ENCODE measurements at regions not wholly inside any gene's neighbourhood (a gene's known extent, or its start where the extent isn't known, plus 50 kb on each side); places are given as distances from the start of the nearest gene placed in this dataset.

GRCh38 chr13:27861165-27861564, 58.6 kb upstream of the PDX1 start:
- Histone ChIP-seq H3K27me3 (ENCODE audit: control insufficient read depth in 3 of 3, insufficient read depth in 3 of 3, low read length in 3 of 3) (peaks cover 16 to 48% (median 28%) of the 10 kb centered on the region in 3 donors), H3K27ac (ENCODE audit: low read depth, low read length) (no peak overlapping the region), H3K9ac (ENCODE audit: low read depth in 1 of 3, low read length in 3 of 3) (no peak overlapping the region), H3K9me3 (ENCODE audit: control insufficient read depth in 3 of 3, low read length in 3 of 3) (no peaks in the 10 kb centered on the region), H3K36me3 (ENCODE audit: control insufficient read depth in 3 of 3, insufficient read depth in 3 of 3, low read length in 3 of 3) (no peaks in the 10 kb centered on the region), H3K4me3 (ENCODE audit: low read length in 3 of 3) (no peak overlapping the region), H3K4me1 (ENCODE audit: control insufficient read depth in 3 of 3, insufficient read depth in 3 of 3, low read length in 3 of 3) (no peaks in the 10 kb centered on the region)

GRCh38 chr13:27868641-27869435, 51.0 kb upstream of the PDX1 start:
- Histone ChIP-seq H3K9ac (ENCODE audit: low read depth in 1 of 3, low read length in 3 of 3) (no peak overlapping the region), H3K27ac (ENCODE audit: low read depth, low read length) (no peak overlapping the region), H3K36me3 (ENCODE audit: control insufficient read depth in 3 of 3, insufficient read depth in 3 of 3, low read length in 3 of 3) (no peaks in the 10 kb centered on the region), H3K9me3 (ENCODE audit: control insufficient read depth in 3 of 3, low read length in 3 of 3) (no peaks in the 10 kb centered on the region), H3K4me3 (ENCODE audit: low read length in 3 of 3) (no peak overlapping the region), H3K27me3 (ENCODE audit: control insufficient read depth in 3 of 3, insufficient read depth in 3 of 3, low read length in 3 of 3) (peaks cover 0 to 10% (median 0%) of the 10 kb centered on the region in 3 donors), H3K4me1 (ENCODE audit: control insufficient read depth in 3 of 3, insufficient read depth in 3 of 3, low read length in 3 of 3) (no peaks in the 10 kb centered on the region)

- Histone ChIP-seq H3K4me3 (ENCODE audit: low read length in 3 of 3) (no peak overlapping the region), H3K9ac (ENCODE audit: low read depth in 1 of 3, low read length in 3 of 3) (no peak overlapping the region), H3K4me1 (ENCODE audit: control insufficient read depth in 3 of 3, insufficient read depth in 3 of 3, low read length in 3 of 3) (no peaks in the 10 kb centered on the region), H3K36me3 (ENCODE audit: control insufficient read depth in 3 of 3, insufficient read depth in 3 of 3, low read length in 3 of 3) (no peaks in the 10 kb centered on the region), H3K27me3 (ENCODE audit: control insufficient read depth in 3 of 3, insufficient read depth in 3 of 3, low read length in 3 of 3) (peaks cover 0 to 10% (median 0%) of the 10 kb centered on the region in 3 donors), H3K27ac (ENCODE audit: low read depth, low read length) (no peak overlapping the region), H3K9me3 (ENCODE audit: control insufficient read depth in 3 of 3, low read length in 3 of 3) (no peaks in the 10 kb centered on the region)
Measured at GRCh38 chr13:27869436-27870095, 50.2 kb upstream of the PDX1 start.
